ENCODE measurements at regions not wholly inside any gene's neighbourhood (a gene's known extent, or its start where the extent isn't known, plus 50 kb on each side); places are given as distances from the start of the nearest gene placed in this dataset.

DNA sequence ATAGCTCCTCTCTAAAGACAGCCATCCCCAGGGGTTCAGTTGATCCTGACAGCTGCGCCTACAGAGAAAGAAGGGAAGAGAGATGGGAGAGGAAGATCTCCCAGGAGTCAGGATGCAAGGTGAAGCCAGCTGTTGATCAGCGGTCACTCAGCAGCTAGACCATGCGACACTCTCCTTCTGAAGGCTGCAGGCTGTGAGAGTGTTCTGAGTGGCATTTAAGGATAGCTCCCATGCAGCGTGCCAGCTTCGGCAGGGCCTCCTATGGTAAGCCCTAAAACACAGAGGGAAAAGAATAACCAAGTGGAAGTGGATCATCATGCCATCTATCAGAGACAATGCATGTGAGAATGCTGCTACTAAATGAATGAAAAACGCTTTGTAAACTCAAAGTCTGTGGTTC, 197.9 kb upstream of the NUDT4 start:
- DNase-seq, result peak; percentile 40
- Histone ChIP-seq H3K9me3 (replicated peaks) (peaks cover 5% of the 10 kb centered on the region), H3K27me3 (ENCODE audit: low read depth) (no peaks in the 10 kb centered on the region), H3K4me1 (peaks cover 69% of the 10 kb centered on the region), H3K36me3 (no peaks in the 10 kb centered on the region), H3K27ac (replicated peaks) (peak overlapping the region; percentile 87), H3K4me3 (no peak overlapping the region)
- TF ChIP-seq, protein P1, sequence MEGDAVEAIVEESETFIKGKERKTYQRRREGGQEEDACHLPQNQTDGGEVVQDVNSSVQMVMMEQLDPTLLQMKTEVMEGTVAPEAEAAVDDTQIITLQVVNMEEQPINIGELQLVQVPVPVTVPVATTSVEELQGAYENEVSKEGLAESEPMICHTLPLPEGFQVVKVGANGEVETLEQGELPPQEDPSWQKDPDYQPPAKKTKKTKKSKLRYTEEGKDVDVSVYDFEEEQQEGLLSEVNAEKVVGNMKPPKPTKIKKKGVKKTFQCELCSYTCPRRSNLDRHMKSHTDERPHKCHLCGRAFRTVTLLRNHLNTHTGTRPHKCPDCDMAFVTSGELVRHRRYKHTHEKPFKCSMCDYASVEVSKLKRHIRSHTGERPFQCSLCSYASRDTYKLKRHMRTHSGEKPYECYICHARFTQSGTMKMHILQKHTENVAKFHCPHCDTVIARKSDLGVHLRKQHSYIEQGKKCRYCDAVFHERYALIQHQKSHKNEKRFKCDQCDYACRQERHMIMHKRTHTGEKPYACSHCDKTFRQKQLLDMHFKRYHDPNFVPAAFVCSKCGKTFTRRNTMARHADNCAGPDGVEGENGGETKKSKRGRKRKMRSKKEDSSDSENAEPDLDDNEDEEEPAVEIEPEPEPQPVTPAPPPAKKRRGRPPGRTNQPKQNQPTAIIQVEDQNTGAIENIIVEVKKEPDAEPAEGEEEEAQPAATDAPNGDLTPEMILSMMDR (IDR thresholded peaks at IDR 0.05; ENCODE audit: borderline replicate concordance), result no peak
- intact Hi-C loops (cut with micrococcal nuclease), result loop anchor here (10.0 kb wide), 1 partner anchor 155 kb away; no protein-coding TSS in a partner anchor

DNA sequence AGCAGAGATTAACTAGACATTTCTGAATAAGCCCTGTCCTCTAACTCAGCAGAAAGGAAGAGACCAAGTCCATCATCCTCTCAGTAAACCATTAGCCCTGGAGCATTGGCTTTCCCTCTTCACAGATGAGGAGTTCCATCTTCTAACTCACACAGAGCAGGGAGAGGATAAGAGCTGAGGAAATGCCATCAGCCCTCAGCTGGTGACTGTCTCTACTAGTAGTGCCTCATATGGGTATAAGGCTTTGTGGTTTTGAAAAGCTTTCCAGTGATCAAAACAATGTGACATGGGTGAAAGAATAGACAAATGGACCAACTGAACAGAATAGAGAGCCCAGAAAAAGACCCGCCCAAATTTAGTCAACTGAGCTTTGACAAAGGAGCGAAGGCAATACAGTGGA, 197.2 kb upstream of the NUDT4 start:
- Histone ChIP-seq H3K27ac (replicated peaks) (peak overlapping the region; percentile 87), H3K36me3 (no peaks in the 10 kb centered on the region), H3K27me3 (ENCODE audit: low read depth) (no peaks in the 10 kb centered on the region), H3K4me1 (peaks cover 69% of the 10 kb centered on the region), H3K9me3 (replicated peaks) (peaks cover 5% of the 10 kb centered on the region), H3K4me3 (no peak overlapping the region)
- intact Hi-C loops (cut with micrococcal nuclease), result no loop called here
- TF ChIP-seq, protein P1 (IDR thresholded peaks at IDR 0.05; ENCODE audit: borderline replicate concordance), result no peak
- DNase-seq, result no peak

- intact Hi-C loops (cut with micrococcal nuclease), result no loop called here
- H3K27me3 ChIP-seq (ENCODE audit: low read depth), result no peaks in the 10 kb centered on the region
- peak overlapping the region; percentile 87 for H3K27ac ChIP-seq (replicated peaks)
- TF ChIP-seq, protein P1 (IDR thresholded peaks at IDR 0.05; ENCODE audit: borderline replicate concordance), result no peak
- peaks cover 5% of the 10 kb centered on the region for H3K9me3 ChIP-seq (replicated peaks)
- no peak overlapping the region for H3K4me3 ChIP-seq
- H3K4me1 ChIP-seq, result peaks cover 60% of the 10 kb centered on the region
- no peak for DNase-seq
- no peaks in the 10 kb centered on the region for H3K36me3 ChIP-seq
Measured at GRCh38 chr12:93181409-93181965, 196.2 kb upstream of the NUDT4 start.

GRCh38 chr12:93183940-93184671, 193.6 kb upstream of the NUDT4 start:
- Histone ChIP-seq H3K27ac (replicated peaks) (peak overlapping the region; percentile 91), H3K9me3 (replicated peaks) (no peaks in the 10 kb centered on the region), H3K36me3 (no peaks in the 10 kb centered on the region), H3K4me1 (peaks cover 38% of the 10 kb centered on the region), H3K27me3 (ENCODE audit: low read depth) (no peaks in the 10 kb centered on the region), H3K4me3 (no peak overlapping the region)
- TF ChIP-seq, protein P1 (IDR thresholded peaks at IDR 0.05; ENCODE audit: borderline replicate concordance), result no peak
- intact Hi-C loops (cut with micrococcal nuclease), result no loop called here
- DNase-seq, result peak; percentile 48

DNA sequence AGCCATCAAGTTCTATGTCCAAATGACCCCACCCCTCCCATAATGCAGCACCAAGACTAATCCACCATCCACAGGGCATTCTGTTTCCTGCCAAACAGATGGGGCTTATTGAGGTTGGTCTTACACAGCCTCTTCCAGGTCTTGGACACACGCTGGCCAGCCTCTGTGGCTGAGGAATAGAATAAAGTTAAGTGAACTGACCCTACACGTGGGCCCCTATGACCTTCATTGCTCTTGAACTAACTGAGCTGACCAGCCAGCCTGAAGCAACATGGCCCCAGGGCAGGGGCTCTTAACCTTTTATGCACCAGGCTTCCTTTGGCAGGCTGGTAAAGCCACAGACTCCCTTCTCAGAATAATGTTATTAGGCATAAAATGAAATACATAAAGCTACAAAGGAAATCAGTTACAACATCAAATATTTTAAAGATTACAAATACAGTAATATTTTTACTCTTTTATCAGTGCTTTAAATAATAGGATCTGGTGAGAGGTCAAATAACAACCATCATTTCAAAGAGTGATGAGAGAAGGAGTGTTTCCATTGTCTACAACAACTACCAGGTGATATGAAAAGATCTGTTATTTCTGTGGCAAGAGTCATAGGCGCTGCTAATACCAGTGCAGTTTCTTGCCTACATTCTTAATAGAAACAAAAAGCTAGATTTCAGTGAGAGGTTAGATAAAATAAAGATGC, 192.9 kb upstream of the NUDT4 start:
- DNase-seq, result no peak
- H3K9me3 ChIP-seq (replicated peaks), result no peaks in the 10 kb centered on the region
- no peaks in the 10 kb centered on the region for H3K27me3 ChIP-seq (ENCODE audit: low read depth)
- H3K36me3 ChIP-seq, result no peaks in the 10 kb centered on the region
- no peak overlapping the region for H3K4me3 ChIP-seq
- TF ChIP-seq, protein P1 (IDR thresholded peaks at IDR 0.05; ENCODE audit: borderline replicate concordance), result no peak
- intact Hi-C loops (cut with micrococcal nuclease), result no loop called here
- peak overlapping the region; percentile 91 for H3K27ac ChIP-seq (replicated peaks)
- H3K4me1 ChIP-seq, result peaks cover 31% of the 10 kb centered on the region
